ENCODE measurements at regions not wholly inside any gene's neighbourhood (a gene's known extent, or its start where the extent isn't known, plus 50 kb on each side); places are given as distances from the start of the nearest gene placed in this dataset.

DNA sequence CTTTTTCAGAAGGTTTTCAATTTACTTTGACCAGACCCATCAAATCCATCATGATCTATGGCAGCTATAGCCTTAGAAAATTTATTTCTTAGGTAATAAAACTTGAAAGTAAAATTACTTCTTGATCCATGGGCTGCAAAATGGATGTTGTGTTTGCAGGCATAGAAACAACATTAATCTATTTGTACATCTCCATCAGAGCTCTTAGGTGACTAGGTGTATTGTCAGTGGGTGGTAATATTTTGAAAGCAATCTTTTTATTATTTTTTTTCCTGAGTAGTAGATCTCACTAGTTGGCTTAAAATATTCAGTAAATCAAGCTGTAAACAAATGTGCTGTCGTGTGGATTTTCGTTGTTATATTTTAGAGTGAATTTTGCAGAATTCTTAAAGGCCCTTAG is 710.0 kb downstream of the SLITRK6 start:
- Histone ChIP-seq H3K36me3 (ENCODE audit: control insufficient read depth, insufficient read depth, low read length) (no peaks in the 10 kb centered on the region), H3K4me3 (ENCODE audit: low read depth, low read length) (no peak overlapping the region), H3K9me3 (no peaks in the 10 kb centered on the region), H3K4me1 (no peaks in the 10 kb centered on the region), H3K27me3 (replicated peaks; ENCODE audit: control insufficient read depth, insufficient read depth, low read length) (no peaks in the 10 kb centered on the region)
- Mint-ChIP-seq H3K4me1 (ENCODE audit: low read depth, unreplicated experiment) (peaks cover 7% of the 10 kb centered on the region), H3K27me3 (ENCODE audit: insufficient read depth, unreplicated experiment) (no peaks in the 10 kb centered on the region), H3K9me3 (ENCODE audit: unreplicated experiment) (no peaks in the 10 kb centered on the region), H3K27ac (ENCODE audit: unreplicated experiment) (no peak overlapping the region), H3K4me3 (ENCODE audit: unreplicated experiment) (no peak overlapping the region), H3K36me3 (ENCODE audit: insufficient read depth, unreplicated experiment) (no peaks in the 10 kb centered on the region)
- ChIA-PET CTCF (no interaction called here), POLR2A (no interaction called here)
- TF ChIP-seq, protein P1, sequence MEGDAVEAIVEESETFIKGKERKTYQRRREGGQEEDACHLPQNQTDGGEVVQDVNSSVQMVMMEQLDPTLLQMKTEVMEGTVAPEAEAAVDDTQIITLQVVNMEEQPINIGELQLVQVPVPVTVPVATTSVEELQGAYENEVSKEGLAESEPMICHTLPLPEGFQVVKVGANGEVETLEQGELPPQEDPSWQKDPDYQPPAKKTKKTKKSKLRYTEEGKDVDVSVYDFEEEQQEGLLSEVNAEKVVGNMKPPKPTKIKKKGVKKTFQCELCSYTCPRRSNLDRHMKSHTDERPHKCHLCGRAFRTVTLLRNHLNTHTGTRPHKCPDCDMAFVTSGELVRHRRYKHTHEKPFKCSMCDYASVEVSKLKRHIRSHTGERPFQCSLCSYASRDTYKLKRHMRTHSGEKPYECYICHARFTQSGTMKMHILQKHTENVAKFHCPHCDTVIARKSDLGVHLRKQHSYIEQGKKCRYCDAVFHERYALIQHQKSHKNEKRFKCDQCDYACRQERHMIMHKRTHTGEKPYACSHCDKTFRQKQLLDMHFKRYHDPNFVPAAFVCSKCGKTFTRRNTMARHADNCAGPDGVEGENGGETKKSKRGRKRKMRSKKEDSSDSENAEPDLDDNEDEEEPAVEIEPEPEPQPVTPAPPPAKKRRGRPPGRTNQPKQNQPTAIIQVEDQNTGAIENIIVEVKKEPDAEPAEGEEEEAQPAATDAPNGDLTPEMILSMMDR (IDR thresholded peaks at IDR 0.05; ENCODE audit: insufficient read depth in 1 of 2, low read depth in 1 of 2, low read length in 1 of 2, severe bottlenecking in 1 of 2, unreplicated experiment in 1 of 2): no peak
- intact Hi-C loops (cut with micrococcal nuclease; ENCODE audit: unreplicated experiment): no loop called here
- BruUV-seq (replicated peaks): no TSS peak
- DNase-seq: no peak

DNA sequence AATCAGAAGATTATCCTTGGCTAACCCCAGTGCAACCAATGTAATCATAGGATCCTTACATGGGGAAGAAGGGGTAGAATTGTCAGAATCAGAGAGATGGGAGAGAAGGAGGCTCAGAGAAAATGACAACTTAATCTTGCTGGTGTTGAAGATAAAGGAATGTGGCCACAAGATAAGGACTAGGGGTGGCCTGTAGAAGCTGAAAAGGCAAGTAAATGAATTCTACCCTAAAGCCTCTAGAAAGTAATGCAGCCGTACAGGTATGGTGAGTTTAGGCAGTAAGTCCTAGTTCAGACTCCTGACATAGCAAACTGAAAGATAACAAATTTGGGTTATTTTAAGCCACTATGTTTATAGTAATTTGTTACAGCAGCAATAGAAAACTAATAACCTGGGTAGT is 718.5 kb downstream of the SLITRK6 start:
- CTCF ChIA-PET: no interaction called here
- POLR2A ChIA-PET: no interaction called here
- TF ChIP-seq, protein P1 (IDR thresholded peaks at IDR 0.05; ENCODE audit: insufficient read depth in 1 of 2, low read depth in 1 of 2, low read length in 1 of 2, severe bottlenecking in 1 of 2, unreplicated experiment in 1 of 2): no peak
- peak; percentile 39 to 68 for DNase-seq
- no TSS peak for BruUV-seq (replicated peaks)
- Mint-ChIP-seq H3K27me3 (ENCODE audit: insufficient read depth, unreplicated experiment) (no peaks in the 10 kb centered on the region), H3K27ac (ENCODE audit: unreplicated experiment) (peak overlapping the region; percentile 63), H3K4me3 (ENCODE audit: unreplicated experiment) (peak overlapping the region; percentile 32), H3K9me3 (ENCODE audit: unreplicated experiment) (no peaks in the 10 kb centered on the region), H3K36me3 (ENCODE audit: insufficient read depth, unreplicated experiment) (no peaks in the 10 kb centered on the region), H3K4me1 (ENCODE audit: low read depth, unreplicated experiment) (peaks cover 13% of the 10 kb centered on the region)
- Histone ChIP-seq H3K4me1 (peaks cover 32% of the 10 kb centered on the region), H3K4me3 (ENCODE audit: low read depth, low read length) (no peak overlapping the region), H3K36me3 (ENCODE audit: control insufficient read depth, insufficient read depth, low read length) (no peaks in the 10 kb centered on the region), H3K27me3 (replicated peaks; ENCODE audit: control insufficient read depth, insufficient read depth, low read length) (no peaks in the 10 kb centered on the region), H3K9me3 (no peaks in the 10 kb centered on the region)
- intact Hi-C loops (cut with micrococcal nuclease; ENCODE audit: unreplicated experiment): loop anchor here (2.0 kb wide), 1 partner anchor 432 kb away; no protein-coding TSS in a partner anchor

DNA sequence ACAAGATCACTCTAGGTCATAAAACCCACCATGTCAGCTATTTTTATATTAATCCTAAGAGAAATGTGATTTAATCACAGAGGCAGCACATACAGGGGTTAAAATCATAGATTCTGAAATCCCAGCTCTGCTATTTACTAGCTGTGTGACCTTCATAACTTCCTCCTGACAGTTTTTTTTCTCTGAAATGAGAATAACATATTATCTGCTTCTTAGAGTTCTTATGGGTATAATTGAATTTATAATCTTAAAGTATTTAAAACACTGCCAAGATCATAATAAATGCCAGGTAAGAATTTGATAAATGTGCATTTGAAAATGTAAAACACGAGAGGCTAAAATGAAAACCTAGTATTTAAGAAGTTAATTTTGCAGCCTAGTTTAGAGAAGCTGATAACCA is 722.9 kb downstream of the SLITRK6 start:
- Mint-ChIP-seq H3K4me3 (ENCODE audit: unreplicated experiment) (no peak overlapping the region), H3K36me3 (ENCODE audit: insufficient read depth, unreplicated experiment) (no peaks in the 10 kb centered on the region), H3K9me3 (ENCODE audit: unreplicated experiment) (no peaks in the 10 kb centered on the region), H3K27ac (ENCODE audit: unreplicated experiment) (no peak overlapping the region), H3K4me1 (ENCODE audit: low read depth, unreplicated experiment) (peaks cover 11% of the 10 kb centered on the region), H3K27me3 (ENCODE audit: insufficient read depth, unreplicated experiment) (no peaks in the 10 kb centered on the region)
- CTCF ChIA-PET: no interaction called here
- Histone ChIP-seq H3K4me1 (peaks cover 23% of the 10 kb centered on the region), H3K4me3 (ENCODE audit: low read depth, low read length) (no peak overlapping the region), H3K36me3 (ENCODE audit: control insufficient read depth, insufficient read depth, low read length) (no peaks in the 10 kb centered on the region), H3K9me3 (no peaks in the 10 kb centered on the region), H3K27me3 (replicated peaks; ENCODE audit: control insufficient read depth, insufficient read depth, low read length) (no peaks in the 10 kb centered on the region)
- TF ChIP-seq, protein P1 (IDR thresholded peaks at IDR 0.05; ENCODE audit: insufficient read depth in 1 of 2, low read depth in 1 of 2, low read length in 1 of 2, severe bottlenecking in 1 of 2, unreplicated experiment in 1 of 2): no peak
- BruUV-seq (replicated peaks): no TSS peak
- intact Hi-C loops (cut with micrococcal nuclease; ENCODE audit: unreplicated experiment): no loop called here
- DNase-seq: no peak
- POLR2A ChIA-PET: no interaction called here

Measured in Caco-2 (cell line).